Ovary (tissue), 3 donors: ENCODE measurements at regions not wholly inside any gene's neighbourhood (a gene's known extent, or its start where the extent isn't known, plus 50 kb on each side); places are given as distances from the start of the nearest gene placed in this dataset.

ENCODE experiments used
- CTCF ChIP-seq, 3 donors: fragments of 450-650 bp in 2 of 3; fragments of 200-600 bp in 1 of 3; IDR thresholded peaks; one replicate each; pipeline versions ENCODE4 v1.5.1 to v1.8.0; 2016 to 2022; ENCODE audit warnings: antibody characterized with exemption in 3 of 3, mild to moderate bottlenecking in 1 of 3
- EP300 ChIP-seq: sonication (generic); formaldehyde crosslinking; IDR thresholded peaks from one replicate; pipeline ENCODE4 v1.6.1; 2017; ENCODE audit warnings: antibody characterized with exemption
- POLR2A ChIP-seq: fragments of 450-650 bp; IDR thresholded peaks from one replicate; pipeline ENCODE4 v1.6.1; 2017; ENCODE audit warnings: antibody characterized with exemption, mild to moderate bottlenecking, moderate library complexity
- donor health status: DM: no; HTN: no; CAD: no.

DNA sequence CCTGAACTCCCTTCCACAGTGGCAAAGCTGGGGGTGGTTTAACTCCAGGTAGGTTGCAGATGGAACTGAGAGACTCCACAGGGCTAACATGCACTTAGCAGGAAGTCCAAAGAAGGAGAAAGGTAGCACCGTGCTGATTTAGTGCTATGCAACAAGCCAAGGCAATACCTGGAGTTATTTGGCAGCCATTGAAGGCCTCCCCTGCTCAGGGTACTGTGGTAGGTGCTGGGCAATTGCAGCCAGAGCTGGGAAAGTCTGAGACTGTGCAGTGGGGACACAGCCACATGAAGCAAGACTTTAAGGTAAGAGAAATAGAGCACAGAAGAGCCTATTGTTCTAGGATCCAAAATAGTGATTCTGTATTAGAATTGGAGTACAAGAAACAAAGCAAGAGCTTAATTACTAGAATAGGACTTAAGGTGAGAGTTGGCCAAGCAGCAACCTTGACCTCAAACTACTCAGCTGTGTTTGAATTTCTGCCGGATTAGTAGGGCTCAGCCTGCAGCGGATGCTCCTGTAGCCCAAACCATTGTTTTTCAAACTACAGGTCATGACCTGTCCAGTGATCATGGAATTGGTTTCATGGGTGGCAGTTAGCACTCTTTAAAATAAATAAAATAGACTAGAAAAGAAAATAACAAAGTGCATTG, 80.8 kb upstream of the STMND1 start:
- TF ChIP-seq EP300 (no peak), CTCF (IDR thresholded peaks at IDR 0.05) (no peak), POLR2A (no peak)
